H1 (cell line): ENCODE measurements at regions not wholly inside any gene's neighbourhood (a gene's known extent, or its start where the extent isn't known, plus 50 kb on each side); places are given as distances from the start of the nearest gene placed in this dataset.

Source experiments
- CTCF ChIA-PET: fragments of 300-600 bp; sonication (Branson Sonifier 250); formaldehyde crosslinking; loops from one replicate; lab custom pipeline; 2021; ENCODE audit not compliant: partially characterized antibody; lab: Charles Lee
- POLR2A ChIA-PET: fragments of 300-600 bp; sonication (Branson Sonifier 250); formaldehyde crosslinking; loops from one replicate; lab custom pipeline; 2021; ENCODE audit warnings: inconsistent platforms; ENCODE audit not compliant: partially characterized antibody; lab: Charles Lee
- DNase-seq, 2 experiments: peaks; one replicate each; pipeline versions ENCODE4 v3.0.0 to v3.0.0-alpha.2; 2010 to 2022; ENCODE audit warnings: low spot score in 2 of 2, low read depth in 1 of 2, mixed read lengths in 1 of 2
- FAIRE-seq: peaks from 2 replicates; lab custom pipeline; 2011; peaks lifted over from hg19 to GRCh38; lab: Jason Lieb, UNC
- H2AFZ ChIP-seq: 2 replicates; pipeline ENCODE4 v1.8.1; 2012; ENCODE audit warnings: low read length, inconsistent platforms
- H2AK5ac ChIP-seq: 2 replicates; pipeline ENCODE4 v1.6.1; 2013; ENCODE audit warnings: low read depth, low read length
- H2BK120ac ChIP-seq: replicated peaks from 2 replicates; pipeline ENCODE3; 2013; ENCODE audit warnings: low read depth, low read length, inconsistent platforms
- H2BK12ac ChIP-seq: 2 replicates; pipeline ENCODE4 v1.6.1; 2013; ENCODE audit warnings: low read depth, low read length
- H2BK15ac ChIP-seq: 2 replicates; pipeline ENCODE4 v1.6.1; 2013; ENCODE audit warnings: low read length
- H2BK20ac ChIP-seq: 2 replicates; pipeline ENCODE4 v1.6.1; 2013; ENCODE audit warnings: low read length
- H2BK5ac ChIP-seq: 2 replicates; pipeline ENCODE4 v1.6.1; 2013; ENCODE audit warnings: low read depth, low read length
- H3K14ac ChIP-seq: 2 replicates; pipeline ENCODE4 v1.6.1; 2013; ENCODE audit warnings: inconsistent platforms; ENCODE audit not compliant: insufficient read length
- H3K18ac ChIP-seq: 2 replicates; pipeline ENCODE4 v1.6.1; 2013; ENCODE audit warnings: low read length; ENCODE audit errors: extremely low read depth
- H3K23ac ChIP-seq: 2 replicates; pipeline ENCODE4 v1.6.1; 2013; ENCODE audit warnings: inconsistent platforms; ENCODE audit not compliant: insufficient read length
- H3K23me2 ChIP-seq: 2 replicates; pipeline ENCODE4 v1.6.1; 2013; ENCODE audit warnings: low read depth, low read length
- H3K27ac ChIP-seq: 2 replicates; pipeline ENCODE4 v1.6.1; 2011; ENCODE audit warnings: low read depth, low read length, inconsistent platforms
- H3K27me3 ChIP-seq, 4 experiments: replicated peaks in 1 of 4; 1 replicate in 1 of 4; 2 replicates in 3 of 4; pipeline versions ENCODE4 v1.6.1 to v1.8.1; 2011 to 2013; ENCODE audit warnings: low read length in 3 of 4, mild to moderate bottlenecking in 3 of 4, inconsistent platforms in 2 of 4, mixed read lengths in 2 of 4, moderate library complexity in 1 of 4; ENCODE audit not compliant: control insufficient read depth in 3 of 4, insufficient read depth in 3 of 4; ENCODE audit errors: extremely low read depth in 1 of 4
- H3K36me3 ChIP-seq, 4 experiments: 2 replicates each; pipeline versions ENCODE4 v1.6.1 to v1.8.1; 2011 to 2013; ENCODE audit warnings: mild to moderate bottlenecking in 4 of 4, low read length in 3 of 4, moderate library complexity in 2 of 4, control low read depth in 1 of 4, inconsistent platforms in 1 of 4; ENCODE audit not compliant: insufficient read depth in 4 of 4, control insufficient read depth in 2 of 4
- H3K4ac ChIP-seq: replicated peaks from 2 replicates; pipeline ENCODE3; 2013; ENCODE audit warnings: low read length, low read depth, mixed read lengths, inconsistent platforms; ENCODE audit not compliant: insufficient read length
- H3K4me1 ChIP-seq, 4 experiments: replicated peaks in 1 of 4; 1 replicate in 1 of 4; 2 replicates in 3 of 4; pipeline versions ENCODE4 v1.6.1 to v1.8.1; 2011 to 2013; ENCODE audit warnings: low read length in 3 of 4, inconsistent platforms in 2 of 4, mixed read lengths in 1 of 4; ENCODE audit not compliant: insufficient read depth in 4 of 4, control insufficient read depth in 3 of 4
- H3K4me2 ChIP-seq, 2 experiments: 2 replicates each; pipeline versions ENCODE4 v1.6.1 to v1.8.1; 2011 to 2013; ENCODE audit warnings: low read depth in 2 of 2, low read length in 2 of 2, control low read depth in 1 of 2, inconsistent platforms in 1 of 2, mild to moderate bottlenecking in 1 of 2; ENCODE audit not compliant: insufficient read depth in 1 of 2
- H3K4me3 ChIP-seq, 4 experiments: fragments of 200-600, 300-600 bp in 1 of 4; sonication (generic), shearing (Covaris generic), sonication (Bioruptor Twin) in 1 of 4; 2 replicates each; pipeline versions ENCODE4 v1.5.1 to v1.8.1; 2011 to 2016; ENCODE audit warnings: low read length in 4 of 4, low read depth in 3 of 4, control low read depth in 2 of 4, inconsistent platforms in 2 of 4, mild to moderate bottlenecking in 2 of 4, mixed read lengths in 1 of 4, moderate library complexity in 1 of 4; ENCODE audit not compliant: insufficient read depth in 2 of 4; ENCODE audit errors: extremely low read depth in 1 of 4
- H3K56ac ChIP-seq: replicated peaks from 2 replicates; pipeline ENCODE3; 2013; ENCODE audit warnings: low read depth, mild to moderate bottlenecking, mixed read lengths, low read length, inconsistent platforms; ENCODE audit not compliant: insufficient read length
- H3K79me1 ChIP-seq: 2 replicates; pipeline ENCODE4 v1.6.1; 2013; ENCODE audit warnings: low read depth, low read length, control low read depth
- H3K79me2 ChIP-seq, 2 experiments: 2 replicates each; pipeline versions ENCODE4 v1.6.1 to v1.8.1; 2012 to 2013; ENCODE audit warnings: low read length in 2 of 2, mild to moderate bottlenecking in 2 of 2, inconsistent platforms in 1 of 2; ENCODE audit not compliant: insufficient read depth in 2 of 2, control insufficient read depth in 1 of 2
- H3K9ac ChIP-seq, 4 experiments: replicated peaks in 1 of 4; 1 replicate in 1 of 4; 2 replicates in 3 of 4; pipeline versions ENCODE4 v1.6.1 to v1.8.1; 2011 to 2013; ENCODE audit warnings: low read depth in 3 of 4, low read length in 3 of 4, control low read depth in 2 of 4, mild to moderate bottlenecking in 2 of 4, moderate library complexity in 2 of 4, inconsistent platforms in 1 of 4; ENCODE audit errors: extremely low read depth in 1 of 4
- H3K9me3 ChIP-seq, 2 experiments: 2 replicates each; pipeline versions ENCODE4 v1.6.1 to v1.8.1; 2012 to 2013; ENCODE audit warnings: mild to moderate bottlenecking in 2 of 2, moderate library complexity in 2 of 2, control low read depth in 1 of 2, inconsistent platforms in 1 of 2, low read depth in 1 of 2, low read length in 1 of 2, mixed read lengths in 1 of 2; ENCODE audit not compliant: insufficient read depth in 2 of 2
- H4K20me1 ChIP-seq, 2 experiments: replicated peaks in 1 of 2; 2 replicates each; pipeline versions ENCODE3 to v1.8.1; 2011 to 2013; ENCODE audit warnings: inconsistent platforms in 2 of 2, low read length in 2 of 2, mild to moderate bottlenecking in 1 of 2; ENCODE audit not compliant: insufficient read depth in 2 of 2, control insufficient read depth in 1 of 2
- H4K5ac ChIP-seq: 2 replicates; pipeline ENCODE4 v1.6.1; 2013; ENCODE audit warnings: low read length, low read depth, mixed read lengths, inconsistent platforms; ENCODE audit not compliant: insufficient read length
- H4K8ac ChIP-seq: 2 replicates; pipeline ENCODE4 v1.8.0; 2013; ENCODE audit warnings: mild to moderate bottlenecking, moderate library complexity, low read length, inconsistent platforms; ENCODE audit not compliant: insufficient read depth; ENCODE audit errors: extremely low read depth
- H4K91ac ChIP-seq: replicated peaks from 2 replicates; pipeline ENCODE3; 2013; ENCODE audit warnings: low read length, mixed read lengths, inconsistent platforms; ENCODE audit not compliant: insufficient read length
- BACH1 ChIP-seq: IDR thresholded peaks from 2 replicates; pipeline ENCODE4 v1.6.1; 2012; ENCODE audit warnings: low read length, improper control_type of control experiment
- CBX8 ChIP-seq: fragments of 300-800, 300-1000 bp; sonication (generic); IDR thresholded peaks from 2 replicates; pipeline ENCODE4 v1.7.1; 2016; ENCODE audit warnings: low read depth, low read length, borderline replicate concordance
- CEBPB ChIP-seq: IDR thresholded peaks from 2 replicates; pipeline ENCODE4 v1.6.1; 2012; ENCODE audit warnings: low read depth, low read length
- CREB1 ChIP-seq: IDR thresholded peaks from 2 replicates; pipeline ENCODE4 v1.6.1; 2012; ENCODE audit warnings: inconsistent platforms
- CTCF ChIP-seq, 3 experiments: IDR thresholded peaks; 1 replicate in 2 of 3; 2 replicates in 1 of 3; pipeline versions ENCODE4 v1.5.1 to v1.6.1; 2011; ENCODE audit warnings: low read length in 3 of 3, mild to moderate bottlenecking in 3 of 3, inconsistent platforms in 2 of 3, low read depth in 1 of 3, moderate library complexity in 1 of 3; ENCODE audit not compliant: insufficient read depth in 1 of 3; ENCODE audit errors: control extremely low read depth in 1 of 3
- POLR2A ChIP-seq, 2 experiments: IDR thresholded peaks; 1 replicate in 1 of 2; 2 replicates in 1 of 2; pipeline ENCODE4 v1.6.1; 2011; ENCODE audit warnings: low read depth in 2 of 2, low read length in 2 of 2, mild to moderate bottlenecking in 2 of 2; ENCODE audit errors: control extremely low read depth in 1 of 2
- RBBP5 ChIP-seq: IDR thresholded peaks from 2 replicates; pipeline ENCODE4 v1.7.1; 2012; ENCODE audit warnings: low read depth, mild to moderate bottlenecking, inconsistent platforms, low read length, moderate library complexity, borderline replicate concordance
- SAP30 ChIP-seq: fragments of 300-600 bp; sonication (generic); IDR thresholded peaks from 2 replicates; pipeline ENCODE4 v1.7.1; 2012; ENCODE audit warnings: low read length, moderate library complexity, mild to moderate bottlenecking, inconsistent platforms; ENCODE audit not compliant: insufficient read depth, insufficient replicate concordance
- SIN3A ChIP-seq, 2 experiments: IDR thresholded peaks in 1 of 2; conservative IDR thresholded peaks in 1 of 2; 2 replicates each; pipeline ENCODE4 v1.6.1; 2011 to 2012; ENCODE audit warnings: low read length in 2 of 2, improper control_type of control experiment in 1 of 2, low read depth in 1 of 2, mild to moderate bottlenecking in 1 of 2
- SIX5 ChIP-seq: IDR thresholded peaks from 2 replicates; pipeline ENCODE4 v1.6.1; 2011; ENCODE audit warnings: mild to moderate bottlenecking, low read depth, low read length
- SP2 ChIP-seq: IDR thresholded peaks from 2 replicates; pipeline ENCODE4 v1.6.1; 2012; ENCODE audit warnings: mild to moderate bottlenecking, low read length, inconsistent platforms
- SUZ12 ChIP-seq: fragments of 200-600 bp; sonication (generic); IDR thresholded peaks from 2 replicates; pipeline ENCODE4 v1.6.1; 2012; ENCODE audit warnings: mild to moderate bottlenecking, inconsistent platforms, low read length, moderate library complexity, mixed read lengths
- TBP ChIP-seq: IDR thresholded peaks from 2 replicates; pipeline ENCODE4 v1.6.1; 2011; ENCODE audit warnings: low read depth, low read length, improper control_type of control experiment
- TCF12 ChIP-seq: IDR thresholded peaks from 2 replicates; pipeline ENCODE4 v1.6.1; 2011; ENCODE audit warnings: low read depth, mild to moderate bottlenecking, low read length
- WGBS, 2 experiments: shearing (Covaris generic) in 1 of 2; methylation state at CpG; one replicate each; pipeline versions ENCODE4 v1.1.6 to v1.1.7; 2013 to 2015; ENCODE audit warnings: low lambda C conversion rate in 2 of 2, mixed read lengths in 2 of 2, inconsistent platforms in 1 of 2, low coverage in 1 of 2, missing lambda C conversion rate in 1 of 2; ENCODE audit not compliant: insufficient replicate concordance in 2 of 2, insufficient coverage in 1 of 2, insufficient read length in 1 of 2; ENCODE audit errors: extremely low coverage in 1 of 2, missing lambda C conversion rate in 1 of 2; 5-methylcytosine and 5-hydroxymethylcytosine counted together

- H3K18ac ChIP-seq, result no peak overlapping the region
Measured at GRCh38 chr2:196535742-196536141, 103.8 kb upstream of the CCDC150 start.

More at GRCh38 chr2:196535742-196536141, 103.8 kb upstream of the CCDC150 start:
- Histone ChIP-seq H4K20me1 (no peaks in the 10 kb centered on the region), H3K36me3 (no peaks in the 10 kb centered on the region), H3K79me1 (no peaks in the 10 kb centered on the region), H3K79me2 (no peaks in the 10 kb centered on the region), H2BK20ac (no peak overlapping the region), H4K8ac (no peak overlapping the region), H3K4ac (no peak overlapping the region), H4K91ac (no peak overlapping the region), H3K27ac (no peak overlapping the region), H3K56ac (no peak overlapping the region), H3K9ac (no peak overlapping the region), H3K27me3 (no peaks in the 10 kb centered on the region), H4K5ac (no peak overlapping the region), H2BK15ac (no peak overlapping the region), H3K4me2 (no peak overlapping the region), H2BK120ac (no peak overlapping the region), H2AFZ (no peak overlapping the region), H2BK5ac (no peak overlapping the region), H3K23ac (no peak overlapping the region), H3K14ac (no peak overlapping the region), H3K4me1 (peaks cover 0 to 3% (median 0%) of the 10 kb centered on the region in 4 experiments; a peak in 1 of 7 replicates), H2BK12ac (no peak overlapping the region), H3K9me3 (no peaks in the 10 kb centered on the region), H2AK5ac (no peak overlapping the region), H3K23me2 (no peaks in the 10 kb centered on the region), H3K4me3 (no peak overlapping the region)
- TF ChIP-seq SUZ12 (no peak), RBBP5 (no peak), POLR2A (IDR thresholded peaks at IDR 0.05; ENCODE audit: control extremely low read depth in 1 of 2, low read depth in 2 of 2, low read length in 2 of 2) (no peak), SIX5 (no peak), TCF12 (no peak), CEBPB (no peak), TBP (no peak), SAP30 (no peak), SIN3A (conservative IDR thresholded peaks at IDR 0.05 in 1 of 2, IDR thresholded peaks at IDR 0.05 in 1 of 2; ENCODE audit: low read depth in 1 of 2, low read length in 2 of 2) (no peak), CTCF (IDR thresholded peaks at IDR 0.05; ENCODE audit: control extremely low read depth in 1 of 3, insufficient read depth in 1 of 3, low read depth in 1 of 3, low read length in 3 of 3) (no peak), CREB1 (no peak), BACH1 (no peak), CBX8 (no peak), SP2 (no peak)
- ChIA-PET POLR2A (no interaction called here), CTCF (interaction anchor here (1.3 kb wide), 1 partner anchor 108 kb away, joined by 3 read pairs; no protein-coding TSS in a partner anchor)
- DNase-seq (no peak), FAIRE-seq (no peak)
- WGBS, 2 experiments, result 61% methylated on average over 1 of the region's 1 CpG; no CpG with 5 or more reads in 1 of the 2 experiments
